ENCODE measurements at regions not wholly inside any gene's neighbourhood (a gene's known extent, or its start where the extent isn't known, plus 50 kb on each side); places are given as distances from the start of the nearest gene placed in this dataset.

DNA sequence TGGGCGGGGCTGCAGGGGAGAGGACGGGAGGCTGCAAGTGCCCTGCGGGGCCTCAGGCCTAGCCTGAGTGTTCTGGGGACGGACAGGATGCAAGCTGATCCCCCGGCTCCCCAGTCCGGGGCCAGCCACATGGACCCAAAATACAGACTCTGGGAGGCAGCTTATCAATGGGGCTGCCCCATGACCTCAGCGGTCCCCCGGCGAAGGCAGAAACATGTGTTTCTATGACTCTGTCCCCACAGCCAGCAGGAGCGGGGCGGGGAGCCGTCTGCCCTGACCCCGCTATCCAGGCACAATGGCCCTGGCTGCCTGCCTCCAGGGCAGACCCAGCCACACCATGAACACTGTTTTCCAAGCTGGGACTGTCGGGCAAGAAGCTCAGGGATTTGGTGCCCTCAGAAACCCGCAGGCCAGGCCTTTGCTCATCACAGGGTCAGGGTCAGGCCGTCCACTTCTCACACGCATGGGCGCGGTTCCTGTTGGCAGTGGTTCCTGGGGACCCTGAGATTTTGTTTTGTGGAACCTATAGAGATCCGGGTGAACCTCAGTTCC, 75.0 kb downstream of the RFLNA start:
- TF ChIP-seq, protein P1, sequence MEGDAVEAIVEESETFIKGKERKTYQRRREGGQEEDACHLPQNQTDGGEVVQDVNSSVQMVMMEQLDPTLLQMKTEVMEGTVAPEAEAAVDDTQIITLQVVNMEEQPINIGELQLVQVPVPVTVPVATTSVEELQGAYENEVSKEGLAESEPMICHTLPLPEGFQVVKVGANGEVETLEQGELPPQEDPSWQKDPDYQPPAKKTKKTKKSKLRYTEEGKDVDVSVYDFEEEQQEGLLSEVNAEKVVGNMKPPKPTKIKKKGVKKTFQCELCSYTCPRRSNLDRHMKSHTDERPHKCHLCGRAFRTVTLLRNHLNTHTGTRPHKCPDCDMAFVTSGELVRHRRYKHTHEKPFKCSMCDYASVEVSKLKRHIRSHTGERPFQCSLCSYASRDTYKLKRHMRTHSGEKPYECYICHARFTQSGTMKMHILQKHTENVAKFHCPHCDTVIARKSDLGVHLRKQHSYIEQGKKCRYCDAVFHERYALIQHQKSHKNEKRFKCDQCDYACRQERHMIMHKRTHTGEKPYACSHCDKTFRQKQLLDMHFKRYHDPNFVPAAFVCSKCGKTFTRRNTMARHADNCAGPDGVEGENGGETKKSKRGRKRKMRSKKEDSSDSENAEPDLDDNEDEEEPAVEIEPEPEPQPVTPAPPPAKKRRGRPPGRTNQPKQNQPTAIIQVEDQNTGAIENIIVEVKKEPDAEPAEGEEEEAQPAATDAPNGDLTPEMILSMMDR (IDR thresholded peaks at IDR 0.05) = no peak
- no peak for TF ChIP-seq POLR2A (IDR thresholded peaks at IDR 0.05; ENCODE audit: low read depth)
- peak in 1 of 2 donors; percentile 27 for TF ChIP-seq POLR2AphosphoS5 (IDR thresholded peaks at IDR 0.05)
- no peak for TF ChIP-seq EP300 (IDR thresholded peaks at IDR 0.05)
